NOMO-1 treated with dmso at 0.1 percent for 144 hours (cell line): ENCODE measurements at regions not wholly inside any gene's neighbourhood (a gene's known extent, or its start where the extent isn't known, plus 50 kb on each side); places are given as distances from the start of the nearest gene placed in this dataset.
"Not testable (repeated sequence)": the region's sequence is repeated elsewhere in the genome, so short reads cannot be mapped to it uniquely, and the experiment has no call there.

ENCODE experiments used
- DNase-seq: peaks from one replicate; lab custom pipeline; 2025; ENCODE audit not compliant: unreplicated experiment; lab: John Stamatoyannopoulos, UW

DNA sequence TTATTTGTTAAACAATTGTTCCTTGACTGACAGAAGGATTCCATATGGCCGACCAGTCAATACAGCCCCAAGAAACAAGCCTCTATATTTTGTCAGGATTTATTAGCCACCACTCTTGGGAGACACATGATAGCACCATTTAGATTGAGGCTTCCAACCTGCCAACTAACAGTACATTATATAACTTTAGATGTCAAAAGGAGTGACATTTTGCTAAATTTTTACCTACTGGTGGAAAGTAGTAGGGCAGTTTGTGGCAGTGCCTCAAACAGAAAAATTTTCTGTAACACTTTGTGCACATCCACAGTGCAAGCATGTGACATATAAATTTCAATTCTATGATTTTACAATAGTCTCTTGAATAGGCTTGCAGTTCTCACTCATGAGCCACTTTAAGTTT, 464.0 kb downstream of the TRIB2 start:
- no peak for DNase-seq

DNA sequence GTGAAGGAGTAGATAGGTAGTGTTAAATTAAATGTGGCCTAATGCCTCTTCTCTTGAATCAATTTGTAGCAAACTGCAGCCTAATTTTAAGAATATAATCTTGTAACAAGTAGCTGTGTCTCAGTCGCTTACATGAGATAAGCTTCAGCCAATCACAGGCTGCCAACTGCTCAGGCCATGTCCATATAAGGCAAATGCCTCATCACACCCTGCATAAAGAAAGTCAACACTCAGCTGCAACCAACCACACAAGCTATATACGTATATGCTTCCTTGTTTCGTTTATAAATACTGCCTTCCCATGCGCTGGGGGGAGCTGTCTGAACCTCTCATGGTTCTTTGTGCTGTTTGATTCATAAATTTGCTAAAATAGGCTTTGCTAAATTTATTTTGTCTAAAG, 476.3 kb downstream of the TRIB2 start:
- DNase-seq = no peak

DNA sequence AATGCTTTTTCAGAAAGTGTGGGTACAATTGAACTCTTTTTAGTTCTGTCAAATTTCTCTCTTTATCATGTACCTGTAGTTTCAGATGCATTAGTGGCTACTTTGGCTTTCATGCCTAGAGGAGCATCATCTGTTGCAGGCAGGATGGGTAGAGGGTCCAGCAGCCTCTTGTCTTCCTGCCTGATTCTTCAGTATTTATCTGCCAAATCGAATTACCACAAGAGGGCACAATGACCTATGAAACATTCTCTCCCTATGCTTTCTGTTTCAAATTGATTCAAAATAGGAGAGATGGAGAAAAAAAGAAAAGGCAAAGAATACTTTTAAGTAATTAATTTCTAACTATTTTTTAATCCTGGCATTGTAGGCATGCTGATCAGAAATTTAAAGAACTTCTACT, 477.2 kb downstream of the TRIB2 start:
- no peak for DNase-seq

DNA sequence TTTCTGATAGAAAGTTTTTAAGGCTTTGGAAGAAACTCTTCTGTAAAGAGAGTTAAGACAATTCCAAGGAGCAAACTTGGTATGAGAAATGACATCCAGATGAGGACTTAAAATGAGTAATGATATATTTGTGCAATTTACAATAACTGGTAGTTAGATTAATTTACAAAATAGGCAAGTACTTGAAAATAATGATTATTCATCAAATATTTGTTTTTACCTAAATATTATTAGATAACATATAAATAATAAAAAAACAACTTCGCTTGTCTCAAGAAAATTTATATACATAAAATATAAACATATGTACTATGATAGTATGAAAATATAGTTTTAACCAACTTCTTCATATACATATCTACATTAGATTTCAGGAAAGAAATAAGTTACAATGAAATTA, 478.5 kb downstream of the TRIB2 start:
- DNase-seq = no peak

DNA sequence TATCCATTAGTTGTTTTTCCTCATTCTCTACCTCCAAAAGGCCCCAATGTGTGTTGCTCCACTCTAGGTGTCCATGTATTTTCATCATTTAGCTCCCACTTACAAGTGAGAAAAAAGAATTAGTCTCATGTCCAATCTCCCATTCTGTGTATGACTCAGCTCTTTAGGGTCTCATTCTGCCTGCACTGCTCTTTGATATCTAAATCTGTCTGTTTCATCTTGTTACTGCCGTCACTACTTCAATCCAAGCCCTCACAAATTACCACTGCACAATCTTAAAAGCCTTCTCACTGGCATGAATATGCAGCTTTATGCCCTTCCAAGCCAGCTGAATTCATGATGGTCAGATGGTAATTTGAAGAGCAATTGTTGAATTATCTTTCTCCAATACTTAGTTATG, 480.5 kb downstream of the TRIB2 start:
- no peak for DNase-seq

DNA sequence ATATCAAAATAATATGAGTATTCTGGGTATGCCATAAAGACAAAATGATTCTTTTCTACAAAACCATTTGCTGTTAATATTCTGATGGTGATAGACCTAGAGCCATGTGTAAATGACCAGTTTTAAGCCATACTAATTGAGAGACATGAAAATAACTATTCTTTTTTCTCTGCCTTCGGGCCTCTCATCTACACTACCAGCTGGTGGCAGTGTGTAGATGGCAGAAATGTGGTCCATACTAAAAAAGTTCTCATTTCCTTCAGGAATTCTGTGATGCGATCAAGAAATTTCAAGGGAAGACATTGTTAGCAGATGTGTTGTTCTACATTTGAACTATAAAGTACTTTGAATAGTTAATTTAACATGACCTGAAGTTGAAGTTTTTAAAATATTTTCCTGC, 485.2 kb downstream of the TRIB2 start:
- no peak for DNase-seq

DNA sequence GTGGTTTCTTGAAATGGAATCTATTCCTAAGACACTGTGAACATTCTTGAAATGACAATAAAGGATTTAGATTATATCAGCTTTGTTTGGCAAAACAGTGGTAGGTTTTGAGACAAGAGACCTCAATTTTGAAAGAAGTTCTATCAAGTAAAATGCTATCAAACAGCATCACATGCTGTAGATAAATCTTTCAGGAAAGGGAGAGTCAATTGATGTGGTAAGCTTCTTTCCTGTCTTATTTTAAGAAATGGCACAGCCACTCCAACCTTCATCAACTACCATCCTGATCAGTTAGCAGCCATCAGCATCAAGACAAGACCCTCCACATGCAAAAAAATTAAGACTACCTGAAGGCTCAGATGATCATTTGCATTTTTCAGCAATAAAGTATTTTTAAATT, 495.4 kb downstream of the TRIB2 start:
- DNase-seq = no peak

DNA sequence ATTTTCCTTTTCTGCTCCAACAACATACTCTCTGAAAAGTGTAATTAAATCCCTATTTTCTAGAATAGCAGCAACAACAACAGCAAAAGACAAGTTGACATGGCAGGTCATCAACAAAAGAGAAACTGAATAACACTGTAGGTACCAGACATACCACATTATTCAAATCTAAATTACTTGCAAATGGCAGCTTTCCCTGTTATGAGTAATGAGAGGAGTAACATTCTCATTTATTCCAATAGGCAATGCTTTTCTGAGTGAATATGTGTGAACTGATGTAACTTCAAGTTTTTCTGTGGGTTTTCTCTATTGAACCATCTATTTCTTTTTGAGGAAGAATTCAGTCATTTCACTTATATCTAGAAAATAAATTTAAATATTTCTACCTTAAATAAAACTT, 501.5 kb downstream of the TRIB2 start:
- no peak for DNase-seq

DNA sequence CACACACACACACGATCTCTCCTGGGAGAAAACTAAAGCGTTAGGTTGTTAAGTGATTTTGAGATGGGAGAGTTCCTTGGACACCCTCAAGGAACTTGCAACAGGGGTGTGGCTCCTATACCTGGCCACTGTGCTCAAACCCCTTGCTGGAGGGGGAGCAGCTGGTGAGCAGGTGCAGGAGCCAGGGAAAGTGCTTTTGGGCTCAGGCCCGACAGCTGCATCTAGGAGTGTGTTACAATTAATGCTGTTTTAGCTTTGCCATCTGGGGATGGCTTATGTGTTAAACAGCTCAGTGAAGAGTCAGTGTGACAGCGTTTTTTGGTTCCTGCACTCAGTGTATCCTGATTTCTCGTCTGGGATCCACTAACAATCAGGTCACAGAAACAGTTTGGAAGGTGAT, 510.8 kb downstream of the TRIB2 start:
- no peak for DNase-seq

DNA sequence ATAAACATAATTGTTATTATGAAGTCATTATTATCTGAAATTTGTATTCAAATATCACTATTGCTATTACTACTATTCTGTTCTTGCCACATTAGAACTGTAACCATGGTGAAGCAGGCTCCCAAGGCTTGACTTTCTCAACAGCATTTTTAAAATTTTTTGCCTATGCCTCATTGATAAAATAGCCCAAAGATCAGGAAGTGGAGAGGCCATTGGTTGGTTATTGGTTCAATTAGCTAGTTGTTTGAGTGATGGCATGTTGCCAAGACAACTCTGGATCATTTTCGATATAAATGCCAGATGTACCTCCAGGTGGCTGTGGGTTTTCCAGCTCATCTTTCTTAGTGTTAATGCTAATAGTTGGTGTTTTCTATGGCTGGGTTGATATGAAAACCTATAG, 513.5 kb downstream of the TRIB2 start:
- no peak for DNase-seq

DNA sequence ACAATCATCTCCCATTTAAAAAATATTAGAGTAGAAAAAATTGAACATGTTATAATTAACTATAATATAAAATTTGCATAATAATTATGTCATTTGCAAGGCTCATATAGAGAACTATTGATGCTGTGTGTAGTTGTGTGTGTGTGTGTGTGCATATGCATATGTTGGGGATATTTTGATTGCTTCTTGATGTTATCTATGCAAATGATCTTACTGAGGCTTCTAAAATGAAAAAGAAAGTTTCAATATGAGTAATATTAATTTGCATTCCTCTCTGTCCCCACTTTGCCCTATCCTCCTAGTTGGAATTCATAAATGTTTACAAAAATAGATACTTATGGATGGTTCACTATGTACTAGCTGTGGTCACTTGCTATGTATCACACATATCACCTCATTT, 523.3 kb downstream of the TRIB2 start:
- no peak for DNase-seq

DNA sequence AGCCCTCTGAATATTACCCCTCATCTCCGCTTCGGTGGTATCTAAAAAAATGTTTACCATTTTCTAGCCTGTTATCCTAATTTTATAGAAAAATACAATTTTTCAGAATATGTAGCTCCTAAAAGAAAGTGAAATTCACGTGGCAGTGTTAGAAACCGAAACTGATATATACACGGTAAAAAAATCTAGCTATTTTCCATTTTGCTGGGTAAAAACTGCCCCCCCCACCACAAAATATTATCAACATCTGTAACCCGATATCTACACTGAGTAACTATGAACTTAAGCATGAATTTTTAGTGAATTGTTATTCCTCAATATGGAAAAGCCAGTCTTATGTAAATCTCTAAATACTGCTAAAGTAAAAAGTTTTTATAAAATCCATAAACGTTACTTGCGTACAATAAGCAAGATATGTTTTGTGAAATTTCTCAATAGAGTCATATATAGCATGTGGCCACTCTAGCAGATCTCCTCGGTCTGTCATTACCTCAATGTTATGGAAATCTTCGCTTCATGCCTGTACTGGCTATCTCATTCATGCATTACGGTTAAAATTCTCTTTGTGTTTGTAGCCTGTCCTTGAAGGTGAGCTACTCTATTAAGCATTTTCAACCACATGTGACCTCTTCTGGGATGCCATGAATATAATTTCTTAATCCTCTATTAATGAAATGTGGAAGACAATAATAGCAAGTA, 524.2 kb downstream of the TRIB2 start:
- DNase-seq = no peak

DNA sequence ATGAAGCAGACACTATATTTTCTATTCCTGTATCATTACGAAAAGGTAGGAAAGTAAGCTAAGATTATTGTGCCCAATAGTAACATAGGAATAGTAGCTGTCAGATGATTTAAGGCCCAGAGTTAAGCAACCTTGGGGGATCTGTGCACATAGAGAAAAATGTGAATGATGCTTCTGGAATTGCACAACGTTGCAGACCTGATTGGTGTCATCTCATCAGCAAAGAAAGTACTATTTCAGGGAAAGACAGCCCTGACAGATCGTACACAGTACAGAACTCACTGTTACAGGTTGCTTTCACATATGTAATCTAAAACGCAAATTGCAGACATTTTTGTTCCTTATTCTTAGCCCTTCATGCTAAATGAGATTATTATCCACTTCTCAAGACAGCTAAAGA, 535.9 kb downstream of the TRIB2 start:
- DNase-seq = peak; percentile 66

DNA sequence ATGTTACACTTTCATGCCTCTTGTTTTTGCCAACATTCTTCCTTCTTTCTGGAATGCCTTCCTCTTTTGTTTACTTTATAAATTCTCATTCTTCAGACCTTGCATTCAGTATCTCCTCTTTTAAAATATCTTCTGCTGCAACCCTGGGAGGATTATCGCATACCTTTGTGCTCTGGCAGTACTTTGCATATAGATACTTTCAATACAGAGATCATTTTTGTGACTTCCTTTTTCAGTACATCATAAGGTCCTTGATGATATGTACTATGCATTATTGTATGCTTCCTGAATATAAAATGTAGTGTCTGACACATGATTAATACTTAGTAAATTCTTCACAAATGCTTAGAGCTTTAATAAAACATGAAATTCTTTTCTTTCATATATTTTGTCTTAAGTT, 538.7 kb downstream of the TRIB2 start:
- DNase-seq = no peak

DNA sequence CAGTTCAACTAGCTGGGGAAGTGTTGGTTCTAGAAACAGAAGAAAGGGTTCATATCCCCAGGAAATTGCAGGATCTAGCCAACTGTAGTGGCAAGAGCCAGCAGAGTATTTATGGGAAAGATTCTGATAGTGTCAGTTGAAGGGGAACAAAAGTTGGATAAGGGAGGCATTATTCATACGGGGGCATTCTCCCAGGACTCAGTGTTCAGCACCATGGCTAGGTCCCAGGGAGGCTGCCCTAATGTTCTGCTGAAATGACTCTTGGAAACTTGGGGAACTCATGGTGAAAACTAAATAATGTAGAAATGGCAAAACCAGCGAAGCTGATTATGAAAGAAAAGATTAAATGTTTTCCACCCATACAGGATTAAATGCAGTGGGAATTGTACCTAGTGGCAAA, 543.7 kb downstream of the TRIB2 start:
- DNase-seq = no peak

DNA sequence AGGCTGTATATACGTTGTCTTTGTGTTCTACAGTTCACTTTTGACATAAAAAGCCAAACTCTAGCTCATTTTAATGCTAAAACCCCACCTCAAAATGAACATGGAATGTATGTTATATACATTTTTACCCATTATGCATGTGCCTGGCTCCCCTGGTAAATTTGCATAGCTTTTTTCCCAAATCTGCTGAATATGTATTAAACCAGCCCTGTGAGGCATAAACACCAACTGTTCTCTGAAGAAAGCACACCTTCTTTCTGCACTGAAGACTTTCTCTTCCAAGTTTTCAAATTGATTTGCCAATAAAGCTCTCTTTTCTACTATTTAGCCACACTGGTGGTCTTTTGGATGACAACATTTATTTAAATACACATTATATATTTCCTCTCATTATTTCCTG, 549.4 kb downstream of the TRIB2 start:
- no peak for DNase-seq

DNA sequence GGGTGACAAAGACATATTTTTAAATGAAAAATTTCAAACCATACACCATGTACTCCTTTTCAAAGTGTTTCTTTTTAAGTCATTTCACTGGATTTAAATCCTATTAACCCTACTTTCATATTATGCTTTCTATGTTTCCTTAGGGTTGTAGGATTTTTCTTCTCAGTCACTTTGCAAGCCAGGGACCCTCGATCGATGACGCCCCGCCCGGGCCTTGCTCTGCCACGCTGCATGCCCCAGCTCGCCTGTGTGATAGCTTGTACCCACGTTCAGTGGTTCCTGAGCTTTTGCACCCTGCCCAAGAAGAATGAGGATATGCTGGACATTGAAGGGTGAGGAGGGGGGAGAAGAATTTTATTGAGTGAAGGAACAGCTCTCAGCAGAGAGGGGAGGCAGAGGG, 568.0 kb downstream of the TRIB2 start:
- DNase-seq = no peak

DNA sequence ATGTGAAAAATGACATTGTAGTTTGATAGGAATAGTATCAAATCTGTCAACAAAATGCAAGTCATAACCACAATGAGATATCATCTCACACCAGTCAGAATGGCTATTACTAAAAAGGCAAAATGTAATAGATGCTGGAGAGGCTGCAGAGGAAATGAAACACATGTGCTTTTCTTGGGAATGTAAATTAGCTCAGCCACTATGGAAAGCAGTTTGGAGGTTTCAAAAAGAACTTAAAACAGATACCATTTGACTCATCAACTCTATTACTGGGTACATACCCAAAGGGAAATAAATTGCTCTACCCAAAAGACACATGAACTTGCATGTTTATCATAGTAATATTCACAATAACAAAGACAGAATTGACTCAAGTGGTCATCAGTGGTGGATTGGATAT, 572.6 kb downstream of the TRIB2 start:
- DNase-seq = no peak

DNA sequence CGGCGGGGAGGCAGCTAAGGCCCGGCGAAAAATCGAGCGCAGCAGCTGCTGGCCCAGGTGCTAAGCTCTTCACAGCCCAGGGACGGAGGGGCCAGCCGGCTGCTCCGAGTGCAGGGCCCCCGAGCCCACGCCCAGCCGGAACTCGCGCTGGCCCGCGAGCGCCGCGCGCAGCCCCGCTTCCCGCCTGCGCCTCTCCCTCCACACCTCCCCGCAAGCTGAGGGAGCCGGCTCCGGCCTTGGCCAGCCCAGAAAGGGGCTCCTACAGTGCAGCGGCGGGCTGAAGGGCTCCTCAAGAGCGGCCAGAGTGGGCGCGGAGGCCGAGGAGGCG, 591.7 kb downstream of the TRIB2 start:
- DNase-seq = not testable (repeated sequence)

DNA sequence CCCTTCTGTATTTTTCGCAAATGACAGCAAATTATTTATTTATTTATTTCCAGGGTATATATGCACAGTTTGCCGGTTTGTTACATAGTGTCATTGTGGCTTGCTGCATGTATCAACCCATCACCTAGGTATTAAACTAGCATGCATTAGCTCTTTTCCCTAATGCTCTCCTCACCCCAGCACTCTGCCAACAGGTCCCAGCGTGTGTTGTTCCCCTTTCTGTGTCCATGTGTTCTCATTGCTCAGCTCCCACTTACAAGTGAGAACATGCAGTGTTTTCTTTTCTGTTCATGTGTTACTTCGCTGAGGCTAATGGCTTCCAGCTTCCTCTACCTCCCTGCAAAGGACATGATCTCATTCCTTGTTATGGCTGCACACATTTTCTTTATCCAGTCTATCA, 592.3 kb downstream of the TRIB2 start:
- DNase-seq = no peak

DNA sequence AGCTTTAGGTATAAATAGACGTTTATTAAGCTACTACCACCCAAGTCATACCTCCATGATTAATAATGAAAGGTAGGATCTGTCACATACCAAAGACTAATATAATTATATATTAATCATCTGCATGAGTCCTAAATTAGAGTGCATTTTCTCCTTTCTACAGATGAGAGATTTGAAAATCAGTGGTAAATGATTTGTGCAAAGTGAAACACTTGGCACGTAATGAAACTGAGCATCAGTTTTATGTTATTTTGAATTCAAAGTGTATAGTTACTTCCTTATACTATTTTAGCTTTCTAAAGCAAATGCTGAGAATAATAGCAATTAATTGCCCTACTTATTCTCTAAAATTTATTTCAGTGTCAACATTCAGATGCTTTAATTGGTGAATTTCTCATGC, 615.3 kb downstream of the TRIB2 start:
- DNase-seq = no peak

DNA sequence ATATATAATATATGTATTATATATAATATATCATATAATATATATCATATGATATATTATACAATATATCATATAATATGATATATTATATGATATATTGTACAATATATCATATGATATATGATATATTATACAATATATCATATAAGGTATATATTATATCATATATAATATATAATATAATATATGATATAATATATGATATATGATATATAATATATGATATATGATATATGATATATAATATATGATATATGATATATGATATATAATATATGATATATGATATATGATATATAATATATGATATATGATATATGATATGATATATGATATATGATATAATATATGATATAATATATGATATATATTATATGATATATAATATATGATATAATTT, 617.3 kb downstream of the TRIB2 start:
- not testable (repeated sequence) for DNase-seq

DNA sequence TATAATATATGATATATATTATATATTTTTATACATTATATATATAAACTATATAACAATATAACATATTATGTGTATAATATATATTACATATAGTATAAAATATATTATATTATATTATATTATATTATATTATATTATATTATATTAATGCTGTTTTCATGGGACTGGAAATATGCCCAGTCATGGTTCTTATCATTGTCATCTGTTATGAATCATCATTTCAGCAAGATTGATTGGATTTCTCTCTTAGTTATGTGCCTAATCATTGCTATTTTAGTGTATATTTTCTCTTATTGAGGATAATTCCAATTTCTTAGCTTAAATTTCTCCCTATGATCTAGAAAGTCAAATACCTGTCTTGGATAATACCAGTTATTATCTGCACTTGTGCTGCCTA, 617.8 kb downstream of the TRIB2 start:
- DNase-seq = no peak
